ENCODE measurements at regions not wholly inside any gene's neighbourhood (a gene's known extent, or its start where the extent isn't known, plus 50 kb on each side); places are given as distances from the start of the nearest gene placed in this dataset.

- Mint-ChIP-seq H3K4me1 (no peaks in the 10 kb centered on the region), H3K27me3 (no peaks in the 10 kb centered on the region), H3K9me3 (peaks cover 30% of the 10 kb centered on the region), H3K27ac (no peak overlapping the region), H3K36me3 (ENCODE audit: low read depth) (no peaks in the 10 kb centered on the region), H3K4me3 (no peak overlapping the region)
- intact Hi-C loops (cut with micrococcal nuclease): no loop called here
- no peak for DNase-seq
Observed at GRCh38 chr18:33901894-33902512, 322.7 kb downstream of the NOL4 start.

GRCh38 chr18:33900638-33901037 is 322.6 kb downstream of the ASXL3 start:
- H3K27ac Mint-ChIP-seq: no peak overlapping the region
- no peak for DNase-seq
- intact Hi-C loops (cut with micrococcal nuclease): no loop called here
- H3K36me3 Mint-ChIP-seq (ENCODE audit: low read depth): no peaks in the 10 kb centered on the region
- no peaks in the 10 kb centered on the region for H3K4me1 Mint-ChIP-seq
- no peaks in the 10 kb centered on the region for H3K27me3 Mint-ChIP-seq
- H3K9me3 Mint-ChIP-seq: peaks cover 25% of the 10 kb centered on the region
- H3K4me3 Mint-ChIP-seq: no peak overlapping the region

- no peaks in the 10 kb centered on the region for H3K27me3 Mint-ChIP-seq
- DNase-seq: no peak
- no peak overlapping the region for H3K4me3 Mint-ChIP-seq
Observed at GRCh38 chr18:33898427-33898826, 320.4 kb downstream of the ASXL3 start.

GRCh38 chr18:33878213-33878612 is 300.2 kb downstream of the ASXL3 start:
- no peaks in the 10 kb centered on the region for H3K4me1 Mint-ChIP-seq
- no peaks in the 10 kb centered on the region for H3K36me3 Mint-ChIP-seq (ENCODE audit: low read depth)
- intact Hi-C loops (cut with micrococcal nuclease): no loop called here
- no peak overlapping the region for H3K27ac Mint-ChIP-seq
- H3K9me3 Mint-ChIP-seq: peaks cover under 1% of the 10 kb centered on the region
- no peak overlapping the region for H3K4me3 Mint-ChIP-seq
- DNase-seq: no peak
- H3K27me3 Mint-ChIP-seq: no peaks in the 10 kb centered on the region

More at GRCh38 chr18:33898427-33898826, 320.4 kb downstream of the ASXL3 start:
- intact Hi-C loops (cut with micrococcal nuclease): no loop called here
- Mint-ChIP-seq H3K36me3 (ENCODE audit: low read depth) (no peaks in the 10 kb centered on the region), H3K9me3 (peaks cover 8% of the 10 kb centered on the region), H3K4me1 (no peaks in the 10 kb centered on the region), H3K27ac (no peak overlapping the region)

- intact Hi-C loops (cut with micrococcal nuclease): no loop called here
- no peak for DNase-seq
- no peaks in the 10 kb centered on the region for H3K27me3 Mint-ChIP-seq
- no peaks in the 10 kb centered on the region for H3K36me3 Mint-ChIP-seq (ENCODE audit: low read depth)
- no peaks in the 10 kb centered on the region for H3K9me3 Mint-ChIP-seq
- H3K4me1 Mint-ChIP-seq: no peaks in the 10 kb centered on the region
- no peak overlapping the region for H3K4me3 Mint-ChIP-seq
- H3K27ac Mint-ChIP-seq: no peak overlapping the region
Observed at GRCh38 chr18:33875029-33875565, 297.1 kb downstream of the ASXL3 start.

- DNase-seq: no peak
- H3K9me3 Mint-ChIP-seq: no peaks in the 10 kb centered on the region
- intact Hi-C loops (cut with micrococcal nuclease): no loop called here
- H3K4me3 Mint-ChIP-seq: no peak overlapping the region
- no peaks in the 10 kb centered on the region for H3K27me3 Mint-ChIP-seq
- H3K27ac Mint-ChIP-seq: no peak overlapping the region
- no peaks in the 10 kb centered on the region for H3K4me1 Mint-ChIP-seq
- H3K36me3 Mint-ChIP-seq (ENCODE audit: low read depth): no peaks in the 10 kb centered on the region
Observed at GRCh38 chr18:33873112-33873511, 295.1 kb downstream of the ASXL3 start.

GRCh38 chr18:33871363-33872025 is 293.5 kb downstream of the ASXL3 start:
- H3K27me3 Mint-ChIP-seq: no peaks in the 10 kb centered on the region
- no peak overlapping the region for H3K27ac Mint-ChIP-seq
- DNase-seq: no peak
- no peaks in the 10 kb centered on the region for H3K4me1 Mint-ChIP-seq
- H3K36me3 Mint-ChIP-seq (ENCODE audit: low read depth): no peaks in the 10 kb centered on the region
- H3K4me3 Mint-ChIP-seq: no peak overlapping the region
- intact Hi-C loops (cut with micrococcal nuclease): no loop called here
- H3K9me3 Mint-ChIP-seq: no peaks in the 10 kb centered on the region

- Mint-ChIP-seq H3K9me3 (peaks cover 6% of the 10 kb centered on the region), H3K4me1 (no peaks in the 10 kb centered on the region), H3K36me3 (ENCODE audit: low read depth) (no peaks in the 10 kb centered on the region), H3K27me3 (no peaks in the 10 kb centered on the region), H3K4me3 (no peak overlapping the region), H3K27ac (no peak overlapping the region)
- DNase-seq: no peak
- intact Hi-C loops (cut with micrococcal nuclease): no loop called here
Observed at GRCh38 chr18:33870059-33870458, 292.0 kb downstream of the ASXL3 start.

- Mint-ChIP-seq H3K36me3 (ENCODE audit: low read depth) (no peaks in the 10 kb centered on the region), H3K4me3 (no peak overlapping the region), H3K27ac (no peak overlapping the region), H3K9me3 (peaks cover 13% of the 10 kb centered on the region), H3K4me1 (no peaks in the 10 kb centered on the region), H3K27me3 (no peaks in the 10 kb centered on the region)
- DNase-seq: no peak
- intact Hi-C loops (cut with micrococcal nuclease): no loop called here
Observed at GRCh38 chr18:33866386-33866785, 288.4 kb downstream of the ASXL3 start.

- no peak overlapping the region for H3K4me3 Mint-ChIP-seq
Observed at GRCh38 chr18:33863912-33864311, 285.9 kb downstream of the ASXL3 start.

GRCh38 chr18:33854827-33855139 is 276.8 kb downstream of the ASXL3 start:
- no peaks in the 10 kb centered on the region for H3K36me3 Mint-ChIP-seq (ENCODE audit: low read depth)
- H3K27me3 Mint-ChIP-seq: no peaks in the 10 kb centered on the region
- H3K9me3 Mint-ChIP-seq: no peaks in the 10 kb centered on the region
- intact Hi-C loops (cut with micrococcal nuclease): no loop called here
- H3K27ac Mint-ChIP-seq: no peak overlapping the region
- DNase-seq: no peak
- H3K4me1 Mint-ChIP-seq: no peaks in the 10 kb centered on the region
- no peak overlapping the region for H3K4me3 Mint-ChIP-seq

More at GRCh38 chr18:33863912-33864311, 285.9 kb downstream of the ASXL3 start:
- intact Hi-C loops (cut with micrococcal nuclease): no loop called here
- H3K27ac Mint-ChIP-seq: no peak overlapping the region
- DNase-seq: no peak
- H3K9me3 Mint-ChIP-seq: peaks cover 13% of the 10 kb centered on the region
- H3K27me3 Mint-ChIP-seq: no peaks in the 10 kb centered on the region
- no peaks in the 10 kb centered on the region for H3K4me1 Mint-ChIP-seq
- H3K36me3 Mint-ChIP-seq (ENCODE audit: low read depth): no peaks in the 10 kb centered on the region

- Mint-ChIP-seq H3K36me3 (ENCODE audit: low read depth) (no peaks in the 10 kb centered on the region), H3K4me1 (no peaks in the 10 kb centered on the region), H3K9me3 (no peaks in the 10 kb centered on the region), H3K27ac (no peak overlapping the region), H3K27me3 (no peaks in the 10 kb centered on the region), H3K4me3 (no peak overlapping the region)
- intact Hi-C loops (cut with micrococcal nuclease): no loop called here
- DNase-seq: no peak
Observed at GRCh38 chr18:33854086-33854826, 276.2 kb downstream of the ASXL3 start.

- H3K27ac Mint-ChIP-seq: no peak overlapping the region
- no peaks in the 10 kb centered on the region for H3K36me3 Mint-ChIP-seq (ENCODE audit: low read depth)
- no peak overlapping the region for H3K4me3 Mint-ChIP-seq
- no peaks in the 10 kb centered on the region for H3K4me1 Mint-ChIP-seq
- no peak for DNase-seq
- no peaks in the 10 kb centered on the region for H3K27me3 Mint-ChIP-seq
- H3K9me3 Mint-ChIP-seq: no peaks in the 10 kb centered on the region
- intact Hi-C loops (cut with micrococcal nuclease): no loop called here
Observed at GRCh38 chr18:33853187-33853586, 275.2 kb downstream of the ASXL3 start.

GRCh38 chr18:33851546-33852078 is 273.6 kb downstream of the ASXL3 start:
- no peaks in the 10 kb centered on the region for H3K4me1 Mint-ChIP-seq
- intact Hi-C loops (cut with micrococcal nuclease): no loop called here
- H3K9me3 Mint-ChIP-seq: no peaks in the 10 kb centered on the region
- H3K27me3 Mint-ChIP-seq: no peaks in the 10 kb centered on the region
- DNase-seq: no peak
- no peak overlapping the region for H3K27ac Mint-ChIP-seq
- H3K4me3 Mint-ChIP-seq: no peak overlapping the region
- no peaks in the 10 kb centered on the region for H3K36me3 Mint-ChIP-seq (ENCODE audit: low read depth)

Data from activated CD4-positive, alpha-beta T cell treated with anti-CD3 and anti-CD28 coated beads, Interleukin-2, amount 10 ng/mL, durations not matched to agents 24 days and 14 days (primary cell).